ENCODE measurements at regions not wholly inside any gene's neighbourhood (a gene's known extent, or its start where the extent isn't known, plus 50 kb on each side); places are given as distances from the start of the nearest gene placed in this dataset.

- TF ChIP-seq CTCF (IDR thresholded peaks at IDR 0.05; ENCODE audit: low read depth, low read length, poor library complexity, severe bottlenecking) (no peak), EZH2phosphoT487 (IDR thresholded peaks at IDR 0.05; ENCODE audit: borderline replicate concordance, low read length) (no peak)
These were observed 271.3 kb upstream of the RGS18 start for GRCh38 chr1:191886977-191887376.
